H9 (cell line): ENCODE measurements at regions not wholly inside any gene's neighbourhood (a gene's known extent, or its start where the extent isn't known, plus 50 kb on each side); places are given as distances from the start of the nearest gene placed in this dataset.

Experiments
- DNase-seq: peaks from one replicate; pipeline ENCODE4 v3.0.0-alpha.2; 2017
- H2AFZ ChIP-seq: one replicate; pipeline ENCODE4 v1.6.1; 2013; ENCODE audit warnings: mild to moderate bottlenecking, low read length, control low read depth, moderate library complexity
- H2AK5ac ChIP-seq: 2 replicates; pipeline ENCODE4 v1.6.1; 2013; ENCODE audit warnings: low read length, control low read depth, mixed read lengths; ENCODE audit not compliant: insufficient read length
- H2BK120ac ChIP-seq: one replicate; pipeline ENCODE4 v1.6.1; 2013; ENCODE audit warnings: low read depth, mild to moderate bottlenecking, low read length, control low read depth, inconsistent platforms; ENCODE audit not compliant: poor library complexity, severe bottlenecking
- H2BK12ac ChIP-seq: 2 replicates; pipeline ENCODE4 v1.6.1; 2013; ENCODE audit warnings: low read length, control low read depth, mixed read lengths, low read depth; ENCODE audit not compliant: insufficient read length
- H2BK15ac ChIP-seq: 2 replicates; pipeline ENCODE4 v1.6.1; 2013; ENCODE audit warnings: low read depth, low read length, control low read depth
- H2BK20ac ChIP-seq: one replicate; pipeline ENCODE4 v1.6.1; 2013; ENCODE audit warnings: low read depth, mild to moderate bottlenecking, low read length, control low read depth, inconsistent platforms; ENCODE audit not compliant: poor library complexity, severe bottlenecking
- H2BK5ac ChIP-seq: 2 replicates; pipeline ENCODE4 v1.6.1; 2013; ENCODE audit warnings: low read length, control low read depth, mixed read lengths; ENCODE audit not compliant: insufficient read length
- H3K14ac ChIP-seq: 2 replicates; pipeline ENCODE4 v1.6.1; 2013; ENCODE audit warnings: low read length, control low read depth; ENCODE audit not compliant: insufficient read depth
- H3K18ac ChIP-seq: 2 replicates; pipeline ENCODE4 v1.6.1; 2013; ENCODE audit warnings: low read depth, mild to moderate bottlenecking, mixed read lengths, low read length, control low read depth; ENCODE audit not compliant: insufficient read length
- H3K23ac ChIP-seq: 2 replicates; pipeline ENCODE4 v1.6.1; 2013; ENCODE audit warnings: low read length, control low read depth, mixed read lengths, low read depth; ENCODE audit not compliant: insufficient read length
- H3K23me2 ChIP-seq: 2 replicates; pipeline ENCODE4 v1.6.1; 2013; ENCODE audit warnings: low read depth, mild to moderate bottlenecking, mixed read lengths, low read length, control low read depth; ENCODE audit not compliant: insufficient read length, poor library complexity, severe bottlenecking
- H3K27ac ChIP-seq: 2 replicates; pipeline ENCODE4 v1.5.1; 2013; ENCODE audit warnings: low read length, control low read depth, mixed read lengths, low read depth; ENCODE audit not compliant: insufficient read length
- H3K27me3 ChIP-seq: 2 replicates; pipeline ENCODE4 v1.6.1; 2013; ENCODE audit warnings: low read length, control low read depth, inconsistent platforms; ENCODE audit not compliant: insufficient read depth
- H3K4ac ChIP-seq: 2 replicates; pipeline ENCODE4 v1.6.1; 2013; ENCODE audit warnings: low read depth, mild to moderate bottlenecking, control low read depth, inconsistent platforms, low read length, moderate library complexity
- H3K4me1 ChIP-seq: 2 replicates; pipeline ENCODE4 v1.6.1; 2013; ENCODE audit warnings: low read length, control low read depth, inconsistent platforms; ENCODE audit not compliant: insufficient read depth
- H3K4me2 ChIP-seq: 2 replicates; pipeline ENCODE4 v1.6.1; 2013; ENCODE audit warnings: low read length, control low read depth, mixed read lengths; ENCODE audit not compliant: insufficient read length, insufficient read depth
- H3K56ac ChIP-seq: 2 replicates; pipeline ENCODE4 v1.6.1; 2013; ENCODE audit warnings: low read depth, mild to moderate bottlenecking, mixed read lengths, low read length, control low read depth; ENCODE audit not compliant: insufficient read length
- H3K79me1 ChIP-seq: 2 replicates; pipeline ENCODE4 v1.6.1; 2013; ENCODE audit warnings: low read depth, mild to moderate bottlenecking, moderate library complexity, low read length, control low read depth, inconsistent platforms; ENCODE audit not compliant: insufficient read depth, poor library complexity, severe bottlenecking
- H3K79me2 ChIP-seq: 2 replicates; pipeline ENCODE4 v1.6.1; 2013; ENCODE audit warnings: low read length, control low read depth, inconsistent platforms; ENCODE audit not compliant: insufficient read depth
- H3K9ac ChIP-seq: 2 replicates; pipeline ENCODE4 v1.6.1; 2013; ENCODE audit warnings: low read length, control low read depth, mixed read lengths; ENCODE audit not compliant: insufficient read length; ENCODE audit errors: extremely low read depth
- H3K9me3 ChIP-seq: one replicate; pipeline ENCODE4 v1.6.1; 2013; ENCODE audit warnings: low read depth, low read length, inconsistent platforms; ENCODE audit not compliant: control insufficient read depth
- H3T11ph ChIP-seq: one replicate; pipeline ENCODE4 v1.6.1; 2013; ENCODE audit warnings: mild to moderate bottlenecking, low read length, control low read depth, inconsistent platforms
- H4K20me1 ChIP-seq: one replicate; pipeline ENCODE4 v1.6.1; 2013; ENCODE audit not compliant: control insufficient read depth, insufficient read length, insufficient read depth
- H4K5ac ChIP-seq: 2 replicates; pipeline ENCODE4 v1.6.1; 2013; ENCODE audit warnings: low read depth, mild to moderate bottlenecking, mixed read lengths, low read length, control low read depth; ENCODE audit not compliant: insufficient read length
- H4K8ac ChIP-seq: replicated peaks from 2 replicates; pipeline ENCODE4 v1.6.1; 2013; ENCODE audit warnings: low read length, control low read depth, mixed read lengths, low read depth; ENCODE audit not compliant: insufficient read length
- H4K91ac ChIP-seq: 2 replicates; pipeline ENCODE4 v1.6.1; 2013; ENCODE audit warnings: low read depth, mild to moderate bottlenecking, moderate library complexity, mixed read lengths, low read length, control low read depth; ENCODE audit not compliant: insufficient read length
- H3K27ac Mint-ChIP-seq, 3 experiments: 2 replicates in 2 of 3; 3 replicates in 1 of 3; pipeline ENCODE4 v1.8.0; 2020 to 2021; ENCODE audit warnings: mixed read lengths in 3 of 3, mild to moderate bottlenecking in 1 of 3, moderate library complexity in 1 of 3
- H3K27me3 Mint-ChIP-seq: 2 replicates; pipeline ENCODE4 v1.8.0; 2021; ENCODE audit warnings: low read depth, mild to moderate bottlenecking, moderate library complexity, mixed read lengths
- H3K36me3 Mint-ChIP-seq, 3 experiments: 2 replicates in 2 of 3; 3 replicates in 1 of 3; pipeline ENCODE4 v1.8.0; 2020 to 2021; ENCODE audit warnings: low read depth in 3 of 3, mixed read lengths in 3 of 3; ENCODE audit not compliant: insufficient read depth in 1 of 3
- H3K4me1 Mint-ChIP-seq, 2 experiments: 2 replicates each; pipeline ENCODE4 v1.8.0; 2020; ENCODE audit warnings: mixed read lengths in 2 of 2
- H3K4me3 Mint-ChIP-seq, 2 experiments: 2 replicates in 1 of 2; 3 replicates in 1 of 2; pipeline ENCODE4 v1.8.0; 2020 to 2021; ENCODE audit warnings: mild to moderate bottlenecking in 2 of 2, mixed read lengths in 2 of 2, moderate library complexity in 1 of 2
- H3K9me3 Mint-ChIP-seq, 2 experiments: 2 replicates in 1 of 2; 3 replicates in 1 of 2; pipeline ENCODE4 v1.8.0; 2020; ENCODE audit warnings: mild to moderate bottlenecking in 2 of 2, mixed read lengths in 2 of 2, moderate library complexity in 1 of 2
- WGBS: extraction: QIAGEN DNeasy Blood & Tissue Kit; methylation state at CpG from one replicate; pipeline ENCODE4 v1.1.7; 2013; ENCODE audit warnings: missing lambda C conversion rate, low lambda C conversion rate, mixed read lengths; ENCODE audit not compliant: insufficient read length; ENCODE audit errors: extremely low coverage; 5-methylcytosine and 5-hydroxymethylcytosine counted together
- TF ChIP-seq, protein P1 (sequence below): fragments of 200-600 bp; sonication (generic); conservative IDR thresholded peaks from 3 replicates; pipeline ENCODE4 v1.8.0; 2021; ENCODE audit warnings: antibody characterized with exemption, mild to moderate bottlenecking

DNA sequence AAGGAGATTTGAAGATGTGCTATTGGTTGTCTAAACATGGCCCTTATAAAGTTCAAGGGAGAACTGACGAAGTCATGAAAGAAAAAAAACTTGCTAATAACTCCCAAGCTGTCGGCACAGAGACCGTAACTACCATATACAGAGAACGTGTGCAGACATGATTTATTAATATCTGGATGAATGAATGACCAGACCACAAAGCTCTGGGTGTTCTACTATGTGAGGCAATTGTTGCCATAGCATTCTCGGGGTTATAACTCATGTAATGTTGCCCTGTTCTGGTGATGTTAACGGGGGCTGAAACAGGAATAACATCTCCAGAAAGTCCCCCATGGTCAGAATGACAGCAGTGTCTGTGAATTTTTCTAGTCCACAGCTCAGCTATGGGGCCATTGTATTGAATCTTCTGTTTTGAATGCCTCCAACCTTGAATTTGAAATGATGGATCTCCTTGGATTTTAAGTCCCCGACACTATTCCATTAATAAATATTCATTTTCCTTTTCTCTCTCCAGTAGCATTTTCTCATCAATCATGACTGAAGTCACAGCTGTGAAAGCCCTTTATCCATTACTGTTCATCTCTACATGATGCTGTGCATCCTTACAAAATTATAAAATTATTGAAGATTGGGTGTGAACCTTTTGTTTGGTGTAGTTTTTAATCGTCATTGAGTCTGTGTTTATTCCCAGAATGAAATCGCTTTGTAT lies 483.4 kb upstream of the KLHL29 start:
- Histone ChIP-seq H2AK5ac (no peak overlapping the region), H3K27ac (no peak overlapping the region), H3K56ac (no peak overlapping the region), H2BK5ac (no peak overlapping the region), H3T11ph (no peak overlapping the region), H3K4ac (no peak overlapping the region), H3K4me2 (no peak overlapping the region), H4K20me1 (no peaks in the 10 kb centered on the region), H3K14ac (no peak overlapping the region), H4K5ac (no peak overlapping the region), H2BK15ac (no peak overlapping the region), H3K9ac (no peak overlapping the region), H3K79me2 (no peaks in the 10 kb centered on the region), H3K18ac (no peak overlapping the region), H2BK120ac (no peak overlapping the region), H2AFZ (no peak overlapping the region), H2BK20ac (no peak overlapping the region), H4K8ac (no peak overlapping the region), H4K91ac (no peak overlapping the region), H3K23me2 (no peaks in the 10 kb centered on the region), H3K79me1 (no peaks in the 10 kb centered on the region), H3K27me3 (no peaks in the 10 kb centered on the region), H3K9me3 (no peaks in the 10 kb centered on the region), H3K4me1 (no peaks in the 10 kb centered on the region), H2BK12ac (no peak overlapping the region), H3K23ac (no peak overlapping the region)
- no peaks in the 10 kb centered on the region for H3K27me3 Mint-ChIP-seq
- TF ChIP-seq, protein P1, sequence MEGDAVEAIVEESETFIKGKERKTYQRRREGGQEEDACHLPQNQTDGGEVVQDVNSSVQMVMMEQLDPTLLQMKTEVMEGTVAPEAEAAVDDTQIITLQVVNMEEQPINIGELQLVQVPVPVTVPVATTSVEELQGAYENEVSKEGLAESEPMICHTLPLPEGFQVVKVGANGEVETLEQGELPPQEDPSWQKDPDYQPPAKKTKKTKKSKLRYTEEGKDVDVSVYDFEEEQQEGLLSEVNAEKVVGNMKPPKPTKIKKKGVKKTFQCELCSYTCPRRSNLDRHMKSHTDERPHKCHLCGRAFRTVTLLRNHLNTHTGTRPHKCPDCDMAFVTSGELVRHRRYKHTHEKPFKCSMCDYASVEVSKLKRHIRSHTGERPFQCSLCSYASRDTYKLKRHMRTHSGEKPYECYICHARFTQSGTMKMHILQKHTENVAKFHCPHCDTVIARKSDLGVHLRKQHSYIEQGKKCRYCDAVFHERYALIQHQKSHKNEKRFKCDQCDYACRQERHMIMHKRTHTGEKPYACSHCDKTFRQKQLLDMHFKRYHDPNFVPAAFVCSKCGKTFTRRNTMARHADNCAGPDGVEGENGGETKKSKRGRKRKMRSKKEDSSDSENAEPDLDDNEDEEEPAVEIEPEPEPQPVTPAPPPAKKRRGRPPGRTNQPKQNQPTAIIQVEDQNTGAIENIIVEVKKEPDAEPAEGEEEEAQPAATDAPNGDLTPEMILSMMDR, result no peak
- WGBS, result no CpG with 5 or more reads among the region's 9 CpGs
- DNase-seq, result no peak
- H3K36me3 Mint-ChIP-seq, result peaks cover 0 to 2% (median 0%) of the 10 kb centered on the region in 3 experiments; a peak in 1 of 7 replicates
- peaks cover 0 to 7% of the 10 kb centered on the region in 2 experiments; a peak in 2 of 4 replicates for H3K4me1 Mint-ChIP-seq
- H3K9me3 Mint-ChIP-seq, result no peaks in the 10 kb centered on the region
- no peak overlapping the region for H3K4me3 Mint-ChIP-seq
- no peak overlapping the region for H3K27ac Mint-ChIP-seq
